Neuronal stem cell (in vitro differentiated cells): ENCODE measurements at regions not wholly inside any gene's neighbourhood (a gene's known extent, or its start where the extent isn't known, plus 50 kb on each side); places are given as distances from the start of the nearest gene placed in this dataset.

Source experiments
- DNase-seq: peaks from one replicate; pipeline ENCODE4 v3.0.0-alpha.2; 2013; ENCODE audit warnings: low spot score
- H2AFZ ChIP-seq: one replicate; pipeline ENCODE4 v1.6.1; 2013; ENCODE audit warnings: mild to moderate bottlenecking, low read length, inconsistent platforms
- H2AK5ac ChIP-seq: 2 replicates; pipeline ENCODE4 v1.6.1; 2013; ENCODE audit warnings: low read depth, mild to moderate bottlenecking, inconsistent platforms, low read length, moderate library complexity, mixed read lengths
- H2BK120ac ChIP-seq: 2 replicates; pipeline ENCODE4 v1.6.1; 2013; ENCODE audit warnings: low read depth, mild to moderate bottlenecking, inconsistent platforms, low read length, moderate library complexity, mixed read lengths
- H2BK12ac ChIP-seq: one replicate; pipeline ENCODE4 v1.6.1; 2013; ENCODE audit warnings: low read length, inconsistent platforms
- H2BK15ac ChIP-seq: 2 replicates; pipeline ENCODE4 v1.6.1; 2013; ENCODE audit warnings: mild to moderate bottlenecking, low read length, inconsistent platforms, mixed read lengths
- H2BK5ac ChIP-seq: one replicate; pipeline ENCODE4 v1.6.1; 2013; ENCODE audit warnings: inconsistent platforms, mild to moderate bottlenecking, low read length, moderate library complexity
- H3K14ac ChIP-seq: one replicate; pipeline ENCODE4 v1.6.1; 2013; ENCODE audit warnings: low read length, inconsistent platforms
- H3K18ac ChIP-seq: 2 replicates; pipeline ENCODE4 v1.6.1; 2013; ENCODE audit warnings: low read length, inconsistent platforms
- H3K23ac ChIP-seq: 2 replicates; pipeline ENCODE4 v1.6.1; 2013; ENCODE audit warnings: low read depth, mild to moderate bottlenecking, mixed read lengths, low read length, inconsistent platforms; ENCODE audit not compliant: poor library complexity
- H3K27ac ChIP-seq: replicated peaks from 3 replicates; pipeline ENCODE4 v1.5.1; 2013; ENCODE audit warnings: low read length, inconsistent platforms
- H3K27me3 ChIP-seq, 3 experiments: 2 replicates each; pipeline ENCODE4 v1.6.1; 2013; ENCODE audit warnings: low read length in 3 of 3, mild to moderate bottlenecking in 2 of 3, inconsistent platforms in 1 of 3, low read depth in 1 of 3, mixed read lengths in 1 of 3, moderate library complexity in 1 of 3; ENCODE audit not compliant: control insufficient read depth in 3 of 3, insufficient read depth in 3 of 3
- H3K36me3 ChIP-seq, 2 donors: replicated peaks in 1 of 2; 2 replicates each; pipeline ENCODE4 v1.6.1; 2013; ENCODE audit warnings: low read length in 2 of 2; ENCODE audit not compliant: control insufficient read depth in 2 of 2, insufficient read depth in 2 of 2
- H3K4ac ChIP-seq: 2 replicates; pipeline ENCODE4 v1.6.1; 2013; ENCODE audit warnings: inconsistent platforms, mild to moderate bottlenecking, low read length, moderate library complexity
- H3K4me1 ChIP-seq, 2 donors: 1 replicate in 1 of 2; 2 replicates in 1 of 2; pipeline ENCODE4 v1.6.1; 2013; ENCODE audit warnings: low read length in 2 of 2, low read depth in 1 of 2; ENCODE audit not compliant: control insufficient read depth in 2 of 2, insufficient read depth in 1 of 2
- H3K4me2 ChIP-seq: one replicate; pipeline ENCODE4 v1.6.1; 2013; ENCODE audit warnings: mild to moderate bottlenecking, low read length, inconsistent platforms; ENCODE audit not compliant: insufficient read depth, poor library complexity, severe bottlenecking
- H3K4me3 ChIP-seq, 2 donors: 2 replicates each; pipeline ENCODE4 v1.5.1; 2013; ENCODE audit warnings: low read length in 2 of 2, mild to moderate bottlenecking in 2 of 2, inconsistent platforms in 1 of 2, moderate library complexity in 1 of 2
- H3K79me1 ChIP-seq: one replicate; pipeline ENCODE4 v1.6.1; 2013; ENCODE audit warnings: low read depth, mild to moderate bottlenecking, inconsistent platforms, low read length, moderate library complexity
- H3K9ac ChIP-seq: one replicate; pipeline ENCODE4 v1.6.1; 2013; ENCODE audit warnings: mild to moderate bottlenecking, low read depth, low read length, inconsistent platforms; ENCODE audit not compliant: poor library complexity
- H3K9me3 ChIP-seq, 2 donors: replicated peaks in 1 of 2; 2 replicates each; pipeline versions ENCODE3 to v1.6.1; 2013; ENCODE audit warnings: low read length in 2 of 2, mild to moderate bottlenecking in 2 of 2, inconsistent platforms in 1 of 2, low read depth in 1 of 2, mixed read lengths in 1 of 2, moderate library complexity in 1 of 2; ENCODE audit not compliant: control insufficient read depth in 2 of 2, insufficient read depth in 1 of 2
- H4K8ac ChIP-seq: one replicate; pipeline ENCODE4 v1.6.1; 2013; ENCODE audit warnings: low read depth, mild to moderate bottlenecking, inconsistent platforms, low read length, moderate library complexity
- H4K91ac ChIP-seq: one replicate; pipeline ENCODE4 v1.6.1; 2013; ENCODE audit warnings: low read length, low read depth, mild to moderate bottlenecking, inconsistent platforms; ENCODE audit not compliant: poor library complexity
- WGBS, 2 donors: extraction: QIAGEN DNeasy Blood & Tissue Kit; methylation state at CpG; one replicate each; pipeline ENCODE4 v1.1.7; 2013; ENCODE audit warnings: missing lambda C conversion rate in 2 of 2, mixed read lengths in 1 of 2; ENCODE audit not compliant: insufficient read length in 2 of 2, insufficient replicate concordance in 1 of 2; ENCODE audit errors: extremely low coverage in 2 of 2; 5-methylcytosine and 5-hydroxymethylcytosine counted together

DNA sequence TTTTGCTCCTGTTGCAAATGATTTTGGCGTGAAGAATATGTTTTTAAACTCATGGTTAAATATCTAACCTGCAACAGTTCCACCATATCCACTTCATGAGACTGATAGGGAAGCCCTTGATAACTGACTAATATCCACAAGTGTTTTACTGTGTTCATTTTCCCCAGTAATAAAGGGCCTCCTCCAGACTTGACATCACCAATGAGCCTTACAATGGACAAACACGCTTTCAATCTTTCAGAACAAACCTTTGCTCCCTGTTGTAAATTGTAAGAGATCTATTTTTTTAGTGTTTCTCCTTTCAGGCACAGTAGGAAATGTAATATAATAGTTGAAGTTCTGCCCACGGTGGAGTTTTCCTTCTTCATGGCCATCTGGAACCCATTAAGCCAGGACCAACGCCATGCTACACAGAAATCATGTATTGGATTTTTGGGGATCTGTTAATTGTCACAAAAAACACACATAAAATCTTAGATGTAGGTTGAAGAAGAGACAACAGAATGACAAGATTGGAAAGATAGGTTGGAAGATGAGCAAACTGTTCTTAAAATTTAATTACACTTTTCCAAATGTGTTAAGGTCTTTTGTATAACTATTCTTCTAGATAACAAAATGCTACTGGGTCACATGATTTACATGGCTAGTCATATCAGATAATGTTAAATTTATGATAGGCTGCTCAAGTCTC lies 1030.1 kb downstream of the FSTL5 start:
- H3K4me3 ChIP-seq = no peak overlapping the region
- H2BK12ac ChIP-seq = no peak overlapping the region
- H3K4me2 ChIP-seq = no peak overlapping the region
- WGBS, 2 donors = no CpG with 5 or more reads among the region's 4 CpGs
- DNase-seq = no peak
- no peak overlapping the region for H3K9ac ChIP-seq
- no peak overlapping the region for H4K91ac ChIP-seq
- H3K9me3 ChIP-seq = peaks cover 0 to 6% of the 10 kb centered on the region in 2 donors
- H3K18ac ChIP-seq = no peak overlapping the region
- no peak overlapping the region for H4K8ac ChIP-seq
- no peak overlapping the region for H2BK15ac ChIP-seq
- H3K27me3 ChIP-seq = no peaks in the 10 kb centered on the region
- no peaks in the 10 kb centered on the region for H3K79me1 ChIP-seq
- no peaks in the 10 kb centered on the region for H3K36me3 ChIP-seq
- H3K27ac ChIP-seq = no peak overlapping the region
- no peaks in the 10 kb centered on the region for H3K4me1 ChIP-seq
- no peak overlapping the region for H2AFZ ChIP-seq
- no peak overlapping the region for H3K4ac ChIP-seq
- H2AK5ac ChIP-seq = no peak overlapping the region
- H2BK120ac ChIP-seq = no peak overlapping the region
- no peak overlapping the region for H3K23ac ChIP-seq
- no peak overlapping the region for H2BK5ac ChIP-seq
- H3K14ac ChIP-seq = no peak overlapping the region

DNA sequence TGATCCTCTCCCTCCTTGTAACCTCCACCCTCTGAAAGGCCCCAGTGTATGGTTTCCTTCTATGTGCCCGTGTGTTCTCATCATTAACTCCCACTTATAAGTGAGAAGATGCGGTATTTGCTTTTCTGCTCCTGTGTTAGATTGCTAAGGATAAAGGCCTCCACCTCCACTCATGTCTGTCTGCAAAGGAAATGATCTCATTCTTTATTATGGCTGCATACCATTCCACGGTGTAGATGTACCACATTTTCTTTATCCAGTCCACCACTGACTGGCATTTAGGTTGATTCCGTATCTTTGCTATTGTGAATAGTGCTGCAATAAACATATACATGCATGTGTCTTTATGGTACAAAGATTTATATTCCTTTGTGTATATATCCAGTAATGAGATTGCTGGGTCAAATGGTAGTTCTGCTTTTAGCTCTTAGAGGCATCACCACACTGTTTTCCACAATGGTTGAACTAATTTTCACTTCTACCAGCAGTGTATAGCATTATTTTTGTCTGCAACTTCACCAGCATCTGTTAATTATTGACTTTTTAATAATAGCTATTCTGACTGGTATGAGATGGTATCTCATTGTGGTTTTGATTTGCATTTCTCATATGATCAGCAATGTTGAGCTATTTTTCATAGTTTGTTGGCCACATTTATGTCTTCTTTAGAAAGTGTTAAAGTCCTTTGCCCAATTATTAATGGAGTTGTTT lies 1030.9 kb downstream of the FSTL5 start:
- no peaks in the 10 kb centered on the region for H3K36me3 ChIP-seq
- no peak overlapping the region for H3K14ac ChIP-seq
- H3K4me1 ChIP-seq = no peaks in the 10 kb centered on the region
- no peak overlapping the region for H4K91ac ChIP-seq
- H2AFZ ChIP-seq = no peak overlapping the region
- DNase-seq = no peak
- no peak overlapping the region for H2BK12ac ChIP-seq
- H2BK120ac ChIP-seq = no peak overlapping the region
- H2BK15ac ChIP-seq = no peak overlapping the region
- H3K4ac ChIP-seq = no peak overlapping the region
- H4K8ac ChIP-seq = no peak overlapping the region
- no peak overlapping the region for H3K27ac ChIP-seq
- H2BK5ac ChIP-seq = no peak overlapping the region
- no peak overlapping the region for H3K4me2 ChIP-seq
- H2AK5ac ChIP-seq = no peak overlapping the region
- no peak overlapping the region for H3K9ac ChIP-seq
- H3K23ac ChIP-seq = no peak overlapping the region
- H3K79me1 ChIP-seq = no peaks in the 10 kb centered on the region
- H3K18ac ChIP-seq = no peak overlapping the region
- no peak overlapping the region for H3K4me3 ChIP-seq
- no peaks in the 10 kb centered on the region for H3K27me3 ChIP-seq
- H3K9me3 ChIP-seq = peaks cover 0 to 6% of the 10 kb centered on the region in 2 donors
- no CpG with 5 or more reads among the region's 4 CpGs for WGBS, 2 donors

DNA sequence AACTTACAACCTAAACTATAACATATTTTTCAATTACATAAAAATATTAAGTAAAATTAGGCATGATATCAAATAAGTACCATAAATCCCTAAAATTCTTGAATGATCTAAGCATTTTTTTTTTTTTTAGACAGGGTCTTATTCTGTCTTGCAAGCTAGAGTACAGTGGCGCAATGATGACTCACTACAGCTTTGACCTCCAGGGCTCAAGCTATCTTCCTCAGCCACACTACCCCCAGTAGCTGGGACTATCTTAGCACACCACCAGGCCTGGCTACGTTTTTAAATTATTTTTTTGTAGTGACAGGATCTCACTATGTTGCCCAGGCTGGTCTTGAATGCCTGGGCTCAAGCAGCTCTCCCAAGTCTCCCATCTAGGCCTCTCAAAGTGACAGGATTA lies 1042.3 kb downstream of the FSTL5 start:
- Histone ChIP-seq H2BK15ac (no peak overlapping the region), H4K91ac (no peak overlapping the region), H3K18ac (no peak overlapping the region), H3K14ac (no peak overlapping the region), H3K4me2 (no peak overlapping the region), H3K27me3 (no peaks in the 10 kb centered on the region), H3K23ac (no peak overlapping the region), H3K4ac (no peak overlapping the region), H3K79me1 (no peaks in the 10 kb centered on the region), H3K27ac (no peak overlapping the region), H3K4me1 (no peaks in the 10 kb centered on the region), H2BK120ac (no peak overlapping the region), H2AK5ac (no peak overlapping the region), H2BK12ac (no peak overlapping the region), H3K36me3 (no peaks in the 10 kb centered on the region), H3K9me3 (no peaks in the 10 kb centered on the region), H2AFZ (no peak overlapping the region), H3K9ac (no peak overlapping the region), H2BK5ac (no peak overlapping the region), H3K4me3 (no peak overlapping the region), H4K8ac (no peak overlapping the region)
- DNase-seq = no peak
- WGBS, 2 donors = no CpG with 5 or more reads among the region's 2 CpGs

DNA sequence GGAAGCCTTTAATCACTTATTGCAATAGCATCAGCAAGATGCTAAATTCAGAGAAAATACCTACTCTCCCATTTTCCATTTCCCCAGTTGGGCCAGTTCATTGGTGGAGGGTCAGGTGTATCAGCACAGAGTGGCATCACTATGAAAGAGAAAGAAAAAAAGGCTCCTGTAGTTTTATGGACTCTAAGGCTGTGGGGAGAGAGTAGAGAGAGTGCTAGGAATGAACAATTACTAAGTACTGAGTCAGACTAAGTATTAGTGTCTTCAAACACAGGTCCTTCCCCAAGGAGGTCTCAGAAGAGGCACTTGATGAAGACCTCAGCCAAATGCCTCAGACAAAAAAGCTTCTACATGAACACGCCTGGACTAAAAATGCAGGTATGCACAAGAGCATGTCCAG lies 1061.9 kb downstream of the FSTL5 start:
- no peak for DNase-seq

More for the DNA sequence above, 1061.9 kb downstream of the FSTL5 start:
- Histone ChIP-seq H3K79me1 (no peaks in the 10 kb centered on the region), H3K4me1 (no peaks in the 10 kb centered on the region), H2AFZ (no peak overlapping the region), H4K8ac (no peak overlapping the region), H4K91ac (no peak overlapping the region), H3K18ac (no peak overlapping the region), H3K4me3 (no peak overlapping the region), H3K23ac (no peak overlapping the region), H3K9me3 (no peaks in the 10 kb centered on the region), H2BK120ac (no peak overlapping the region), H3K9ac (no peak overlapping the region), H3K4ac (no peak overlapping the region), H3K27ac (no peak overlapping the region), H2BK12ac (no peak overlapping the region), H3K27me3 (no peaks in the 10 kb centered on the region), H3K14ac (no peak overlapping the region), H3K4me2 (no peak overlapping the region), H2BK15ac (no peak overlapping the region), H2BK5ac (no peak overlapping the region), H3K36me3 (no peaks in the 10 kb centered on the region), H2AK5ac (no peak overlapping the region)
- WGBS, 2 donors = no CpG with 5 or more reads among the region's 1 CpG
